Heart right ventricle (tissue), 16 donors: ENCODE measurements at regions not wholly inside any gene's neighbourhood (a gene's known extent, or its start where the extent isn't known, plus 50 kb on each side); places are given as distances from the start of the nearest gene placed in this dataset.

Experiments used
- ATAC-seq, 8 donors: fragments of 200-7000 bp; cut with Tn5 transposase; one replicate each; pipeline ENCODE4 v1.9.1; 2020; ENCODE audit warnings: mild to moderate bottlenecking in 8 of 8, moderate library complexity in 8 of 8, moderate number of reproducible peaks in 1 of 8
- DNase-seq, 2 donors: peaks; one replicate each; pipeline ENCODE4 v3.0.0-alpha.2; 2020
- H3K27ac ChIP-seq, 10 donors: fragments of 200-600 bp; sonication (generic) in 2 of 10; one replicate each; pipeline versions ENCODE4 v1.5.0 to v1.8.0; 2020 to 2022; ENCODE audit warnings: mild to moderate bottlenecking in 3 of 10
- H3K27me3 ChIP-seq, 7 donors: fragments of 200-600 bp; one replicate each; pipeline ENCODE4 v1.8.0; 2021 to 2022; ENCODE audit warnings: mild to moderate bottlenecking in 2 of 7
- H3K36me3 ChIP-seq, 9 donors: fragments of 200-600 bp; sonication (generic) in 1 of 9; one replicate each; pipeline versions ENCODE4 v1.5.0 to v1.8.0; 2020 to 2022; ENCODE audit warnings: mild to moderate bottlenecking in 2 of 9
- H3K4me1 ChIP-seq, 9 donors: fragments of 200-600 bp; sonication (generic) in 1 of 9; one replicate each; pipeline versions ENCODE4 v1.5.0 to v1.8.0; 2020 to 2022; ENCODE audit warnings: mild to moderate bottlenecking in 4 of 9
- H3K4me3 ChIP-seq, 10 donors: fragments of 200-600 bp; sonication (generic) in 2 of 10; one replicate each; pipeline versions ENCODE4 v1.5.0 to v1.8.0; 2020 to 2022; ENCODE audit warnings: mild to moderate bottlenecking in 7 of 10, moderate library complexity in 2 of 10
- H3K9me3 ChIP-seq, 11 donors: fragments of 200-600 bp in 10 of 11; sonication (generic) in 2 of 11; one replicate each; pipeline versions ENCODE4 v1.5.0 to v1.8.0; 2013 to 2022; ENCODE audit warnings: mild to moderate bottlenecking in 2 of 11, control low read depth in 1 of 11, moderate library complexity in 1 of 11
- WGBS, 2 donors: extraction: QIAGEN DNeasy Blood & Tissue Kit; methylation state at CpG; one replicate each; pipeline ENCODE4 v1.1.7; 2013; ENCODE audit warnings: inconsistent platforms in 1 of 2; 5-methylcytosine and 5-hydroxymethylcytosine counted together
- intact Hi-C, 10 donors: fragments of 100-400 bp; cut with DNase I; formaldehyde crosslinking; loops; one replicate each; pipeline versions ENCODE4 v1.11.1 to v1.14.2; 2022
- TF ChIP-seq, protein P1 (sequence below), 9 donors: fragments of 200-600 bp; sonication (generic) in 2 of 9; IDR thresholded peaks; one replicate each; pipeline versions ENCODE4 v1.5.0 to v1.8.0; 2021 to 2022; ENCODE audit warnings: antibody characterized with exemption in 9 of 9, mild to moderate bottlenecking in 5 of 9, moderate library complexity in 1 of 9
- donor health status: Arrhythmogenic right ventricular cardiomyopathy.
- donor health status: ischemic (EF 13 %, LVEDD 7.1; RV severe dilation, severe dysfunction).
- donor health status: healthy with polysubstance abuse.
- donor health status: DM: no; HTN: yes; CAD: no.
- donor health status: DM: no; HTN: no; CAD: no.
- donor health status: ischemic (EF 25% LVEDD 6.9; RV normal size, moderate dysfunction).
- donor health status: ischemic (EF 25% LVEDD 5.7; RV mildly dilated, moderate dysfunction).
- donor health status: healthy.
- donor health status: DM: yes; HTN: yes; CAD: no.
- donor health status: Ischemic cardiomyopathy.
- donor health status: ischemic (EF 35%, LVEDD 5.7; RV mildly dilated, moderate dysfunction).
- donor health status: nonischemic (EF 11% LVEDD 7.7; RV severe dilation, severe dysfunction).
- donor health status: DM: yes; HTN: yes; CAD: no.
- donor health status: PGD.
- donor health status: ischemic (EF 29% LVEDD 5.4; RV normal size, mild dysfunction).
- donor health status: nonischemic (EF 23%, LVEDD 6.1; RV moderate dilation, normal function).

DNA sequence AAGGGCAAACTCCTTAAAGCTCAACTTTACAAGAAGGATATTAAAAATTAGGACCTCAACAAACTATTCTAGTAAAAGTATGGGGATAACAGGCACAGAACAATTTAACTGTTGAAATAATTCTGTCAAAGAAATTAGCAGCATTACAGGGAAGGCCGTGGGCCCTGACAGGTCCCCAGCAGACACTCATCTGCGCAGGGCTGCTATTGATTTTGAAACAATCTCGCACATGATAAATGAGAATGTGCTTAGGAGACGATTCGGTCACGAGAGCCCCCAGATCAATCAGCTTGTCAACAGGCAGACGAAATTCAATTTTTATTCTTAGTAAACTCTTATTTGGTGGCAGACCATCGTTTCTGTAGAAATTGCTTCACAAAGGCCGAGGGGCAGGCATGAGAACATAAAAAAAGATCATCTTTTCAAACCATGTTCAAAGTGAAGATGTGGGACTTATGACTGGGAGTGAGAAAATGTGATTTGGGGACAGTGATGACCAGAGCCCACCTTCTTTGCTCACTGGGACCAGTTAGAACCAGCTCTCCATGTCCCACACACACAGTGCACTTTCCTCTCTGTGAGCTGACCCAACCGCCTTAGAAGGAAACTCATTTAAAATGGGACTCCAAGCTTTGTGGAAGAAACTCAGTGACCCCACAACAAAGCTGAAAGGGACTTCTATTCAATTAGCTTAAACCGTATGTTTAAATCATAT lies 654.5 kb downstream of the TOX3 start:
- no peaks in the 10 kb centered on the region for H3K36me3 ChIP-seq
- no peak overlapping the region for H3K27ac ChIP-seq
- WGBS, 2 donors = 75 to 76% methylated on average over 11 of the region's 11 CpGs
- intact Hi-C loops = no loop called here
- ATAC-seq (no peak), DNase-seq (no peak)
- no peaks in the 10 kb centered on the region for H3K9me3 ChIP-seq
- H3K27me3 ChIP-seq = no peaks in the 10 kb centered on the region
- H3K4me3 ChIP-seq = no peak overlapping the region
- TF ChIP-seq, protein P1, sequence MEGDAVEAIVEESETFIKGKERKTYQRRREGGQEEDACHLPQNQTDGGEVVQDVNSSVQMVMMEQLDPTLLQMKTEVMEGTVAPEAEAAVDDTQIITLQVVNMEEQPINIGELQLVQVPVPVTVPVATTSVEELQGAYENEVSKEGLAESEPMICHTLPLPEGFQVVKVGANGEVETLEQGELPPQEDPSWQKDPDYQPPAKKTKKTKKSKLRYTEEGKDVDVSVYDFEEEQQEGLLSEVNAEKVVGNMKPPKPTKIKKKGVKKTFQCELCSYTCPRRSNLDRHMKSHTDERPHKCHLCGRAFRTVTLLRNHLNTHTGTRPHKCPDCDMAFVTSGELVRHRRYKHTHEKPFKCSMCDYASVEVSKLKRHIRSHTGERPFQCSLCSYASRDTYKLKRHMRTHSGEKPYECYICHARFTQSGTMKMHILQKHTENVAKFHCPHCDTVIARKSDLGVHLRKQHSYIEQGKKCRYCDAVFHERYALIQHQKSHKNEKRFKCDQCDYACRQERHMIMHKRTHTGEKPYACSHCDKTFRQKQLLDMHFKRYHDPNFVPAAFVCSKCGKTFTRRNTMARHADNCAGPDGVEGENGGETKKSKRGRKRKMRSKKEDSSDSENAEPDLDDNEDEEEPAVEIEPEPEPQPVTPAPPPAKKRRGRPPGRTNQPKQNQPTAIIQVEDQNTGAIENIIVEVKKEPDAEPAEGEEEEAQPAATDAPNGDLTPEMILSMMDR (IDR thresholded peaks at IDR 0.05) = no peak
- H3K4me1 ChIP-seq = no peaks in the 10 kb centered on the region

DNA sequence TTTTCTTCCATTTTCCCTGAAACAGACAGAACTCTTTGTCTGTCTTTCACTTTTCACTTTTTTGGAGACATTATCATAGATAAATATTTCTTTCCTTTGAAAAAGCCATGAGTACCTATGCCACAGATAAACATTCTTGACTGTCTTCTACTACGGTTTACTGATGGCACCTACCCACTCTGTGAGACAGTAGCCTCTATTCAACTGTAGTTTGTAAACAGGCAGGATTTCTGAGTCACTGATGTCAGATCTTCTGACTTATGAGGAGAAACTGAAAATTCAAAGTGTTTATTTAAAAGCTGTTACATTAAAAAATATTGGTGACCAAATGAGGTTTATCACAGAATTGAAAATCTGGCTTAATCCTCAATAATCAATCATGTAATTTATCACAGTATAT lies 658.4 kb downstream of the TOX3 start:
- intact Hi-C loops = no loop called here
- 80 to 84% methylated on average over 1 of the region's 1 CpG for whole genome bisulfite sequencing, 2 donors
- Histone ChIP-seq H3K36me3 (no peaks in the 10 kb centered on the region), H3K4me1 (no peaks in the 10 kb centered on the region), H3K9me3 (no peaks in the 10 kb centered on the region), H3K27me3 (no peaks in the 10 kb centered on the region), H3K4me3 (no peak overlapping the region), H3K27ac (no peak overlapping the region)
- no peak for DNase-seq
- ATAC-seq = no peak
- TF ChIP-seq, protein P1 (IDR thresholded peaks at IDR 0.05) = no peak

DNA sequence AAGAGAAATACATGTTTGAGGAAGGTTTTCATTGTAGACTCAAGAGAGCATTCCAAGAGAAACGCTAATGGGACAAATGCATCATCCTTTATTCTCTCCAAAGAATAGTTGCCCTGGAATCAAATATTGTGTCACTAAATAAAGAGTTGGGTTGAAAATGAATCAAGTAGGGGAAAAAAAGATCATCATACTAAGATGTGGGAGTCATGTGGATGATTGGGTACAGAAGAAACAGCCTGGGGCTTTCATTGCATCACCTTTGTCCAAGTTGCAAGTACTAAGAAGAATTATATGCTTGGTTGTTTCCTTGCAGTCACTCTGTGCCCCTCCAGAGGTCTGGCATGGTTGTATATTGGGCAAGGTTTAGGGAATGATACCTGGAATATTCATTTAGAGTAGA lies 658.9 kb downstream of the TOX3 start:
- Histone ChIP-seq H3K27me3 (no peaks in the 10 kb centered on the region), H3K27ac (no peak overlapping the region), H3K36me3 (no peaks in the 10 kb centered on the region), H3K4me1 (no peaks in the 10 kb centered on the region), H3K4me3 (no peak overlapping the region), H3K9me3 (no peaks in the 10 kb centered on the region)
- intact Hi-C loops = no loop called here
- TF ChIP-seq, protein P1 (IDR thresholded peaks at IDR 0.05) = no peak
- DNase-seq (no peak), ATAC-seq (no peak)
- WGBS, 2 donors = 81 to 83% methylated on average over 1 of the region's 1 CpG

DNA sequence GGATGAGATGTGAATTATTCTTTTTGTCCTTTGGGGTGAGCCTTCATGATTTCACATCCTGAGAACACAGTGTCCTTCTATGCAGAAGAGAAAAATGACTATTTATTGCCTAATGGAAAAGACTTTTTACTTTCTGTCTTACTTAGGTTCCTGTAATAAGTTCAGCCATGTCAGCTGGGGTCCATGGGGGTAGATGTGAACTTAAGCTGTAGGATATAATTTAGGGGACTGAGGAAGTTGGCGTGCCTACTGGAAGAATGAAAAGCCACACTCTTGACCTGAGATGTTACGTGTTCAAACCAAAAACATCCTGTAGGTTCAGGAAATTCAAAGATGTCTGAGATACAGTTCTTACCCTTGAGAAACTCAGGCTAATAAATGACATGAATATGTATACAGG lies 660.5 kb downstream of the TOX3 start:
- 63 to 72% methylated on average over 2 of the region's 2 CpGs for WGBS, 2 donors
- ATAC-seq (no peak), DNase-seq (no peak)
- Histone ChIP-seq H3K9me3 (no peaks in the 10 kb centered on the region), H3K27me3 (no peaks in the 10 kb centered on the region), H3K27ac (no peak overlapping the region), H3K4me3 (no peak overlapping the region), H3K4me1 (no peaks in the 10 kb centered on the region), H3K36me3 (no peaks in the 10 kb centered on the region)
- intact Hi-C loops = no loop called here
- TF ChIP-seq, protein P1 (IDR thresholded peaks at IDR 0.05) = no peak
